VCaP (cell line): ENCODE measurements at regions not wholly inside any gene's neighbourhood (a gene's known extent, or its start where the extent isn't known, plus 50 kb on each side); places are given as distances from the start of the nearest gene placed in this dataset.

Experiments
- H3K27ac ChIP-seq: fragments of 450-650 bp; 2 replicates; pipeline ENCODE4 v1.5.1; 2017
- TF ChIP-seq, protein P1 (sequence below): fragments of 450-650 bp; conservative IDR thresholded peaks from 2 replicates; pipeline ENCODE4 v1.5.1; 2017; ENCODE audit warnings: mild to moderate bottlenecking, moderate library complexity

DNA sequence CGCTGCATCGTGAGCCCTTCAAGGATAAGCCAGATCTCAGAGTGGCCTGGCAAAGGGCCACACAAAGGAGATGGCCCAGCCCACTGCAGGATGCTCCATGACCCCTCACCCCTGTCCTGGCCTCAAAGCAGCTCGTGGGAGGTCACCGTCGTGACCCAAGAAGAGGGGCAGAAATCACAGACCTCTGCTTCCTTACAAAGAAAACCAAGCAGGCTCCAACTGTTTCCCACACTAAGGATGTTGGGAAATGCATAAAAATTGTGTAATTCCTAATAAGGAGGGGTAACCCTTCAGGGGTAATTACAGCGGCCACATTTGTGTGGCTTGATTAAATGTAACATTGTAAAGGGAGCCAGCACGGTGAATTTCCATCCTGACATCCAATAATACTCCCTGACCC lies 102.3 kb downstream of the BOD1L2 start:
- H3K27ac ChIP-seq = no peak overlapping the region
- TF ChIP-seq, protein P1, sequence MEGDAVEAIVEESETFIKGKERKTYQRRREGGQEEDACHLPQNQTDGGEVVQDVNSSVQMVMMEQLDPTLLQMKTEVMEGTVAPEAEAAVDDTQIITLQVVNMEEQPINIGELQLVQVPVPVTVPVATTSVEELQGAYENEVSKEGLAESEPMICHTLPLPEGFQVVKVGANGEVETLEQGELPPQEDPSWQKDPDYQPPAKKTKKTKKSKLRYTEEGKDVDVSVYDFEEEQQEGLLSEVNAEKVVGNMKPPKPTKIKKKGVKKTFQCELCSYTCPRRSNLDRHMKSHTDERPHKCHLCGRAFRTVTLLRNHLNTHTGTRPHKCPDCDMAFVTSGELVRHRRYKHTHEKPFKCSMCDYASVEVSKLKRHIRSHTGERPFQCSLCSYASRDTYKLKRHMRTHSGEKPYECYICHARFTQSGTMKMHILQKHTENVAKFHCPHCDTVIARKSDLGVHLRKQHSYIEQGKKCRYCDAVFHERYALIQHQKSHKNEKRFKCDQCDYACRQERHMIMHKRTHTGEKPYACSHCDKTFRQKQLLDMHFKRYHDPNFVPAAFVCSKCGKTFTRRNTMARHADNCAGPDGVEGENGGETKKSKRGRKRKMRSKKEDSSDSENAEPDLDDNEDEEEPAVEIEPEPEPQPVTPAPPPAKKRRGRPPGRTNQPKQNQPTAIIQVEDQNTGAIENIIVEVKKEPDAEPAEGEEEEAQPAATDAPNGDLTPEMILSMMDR = no peak

DNA sequence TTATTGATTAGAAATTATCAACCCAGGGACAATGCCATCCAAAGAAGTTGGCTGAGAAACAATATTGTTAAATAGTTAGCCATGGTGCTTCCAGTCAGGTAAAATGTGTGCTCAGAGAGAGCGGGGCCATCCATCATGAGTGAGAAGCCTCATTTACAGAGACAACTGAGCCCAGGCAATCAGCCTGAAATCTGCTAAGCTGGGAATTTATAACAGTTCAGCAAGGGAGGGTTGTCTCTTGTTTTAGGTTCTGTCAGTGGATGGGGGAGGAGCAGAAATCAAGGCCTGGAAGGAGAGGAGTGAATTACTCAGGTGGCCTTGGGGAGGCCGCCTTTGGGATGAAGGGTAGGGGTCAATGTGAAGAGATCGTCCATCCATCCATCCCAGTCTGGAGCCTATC lies 102.5 kb upstream of the ST8SIA3 start:
- TF ChIP-seq, protein P1 = no peak
- no peak overlapping the region for H3K27ac ChIP-seq

DNA sequence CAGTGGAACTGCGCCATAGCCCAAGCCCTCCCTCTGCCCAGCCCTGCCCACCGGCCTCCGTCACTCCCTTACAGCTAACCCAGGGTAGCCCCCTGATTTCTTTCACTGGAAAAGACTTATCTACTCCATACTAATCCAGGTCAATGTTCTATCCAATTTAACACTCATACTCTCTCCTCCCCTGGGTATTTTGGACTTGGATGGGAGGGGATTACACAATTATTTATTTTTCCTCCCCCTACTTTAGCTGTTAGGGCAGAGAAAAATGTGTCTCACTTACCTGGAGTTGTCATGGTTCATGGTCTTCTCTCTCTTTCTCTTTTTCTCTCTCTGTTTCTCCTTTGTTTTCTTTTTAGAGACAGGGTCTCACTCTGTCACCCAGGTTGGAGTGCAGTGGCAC lies 100.6 kb upstream of the ST8SIA3 start:
- H3K27ac ChIP-seq = no peak overlapping the region
- TF ChIP-seq, protein P1 = no peak

DNA sequence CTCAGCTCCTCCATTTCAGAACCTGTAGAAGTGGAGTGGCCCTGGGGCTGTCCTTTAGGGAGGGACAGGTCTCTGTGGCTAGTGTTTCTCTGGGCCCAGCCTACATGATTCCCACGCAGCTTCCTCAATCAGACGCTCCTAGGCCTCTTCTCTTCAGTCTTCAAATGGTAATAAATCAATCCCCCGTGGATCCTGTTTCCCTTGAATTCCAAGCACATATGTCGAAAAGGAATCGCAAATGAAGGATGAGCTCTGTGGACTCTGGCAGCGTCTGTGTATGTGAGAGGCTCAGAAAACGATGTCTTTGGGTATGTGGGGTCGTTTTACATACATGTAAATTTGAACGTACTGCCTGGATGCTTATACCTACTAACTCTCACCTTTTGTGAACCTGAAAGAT lies 98.5 kb upstream of the ST8SIA3 start:
- no peak overlapping the region for H3K27ac ChIP-seq
- TF ChIP-seq, protein P1 = no peak

DNA sequence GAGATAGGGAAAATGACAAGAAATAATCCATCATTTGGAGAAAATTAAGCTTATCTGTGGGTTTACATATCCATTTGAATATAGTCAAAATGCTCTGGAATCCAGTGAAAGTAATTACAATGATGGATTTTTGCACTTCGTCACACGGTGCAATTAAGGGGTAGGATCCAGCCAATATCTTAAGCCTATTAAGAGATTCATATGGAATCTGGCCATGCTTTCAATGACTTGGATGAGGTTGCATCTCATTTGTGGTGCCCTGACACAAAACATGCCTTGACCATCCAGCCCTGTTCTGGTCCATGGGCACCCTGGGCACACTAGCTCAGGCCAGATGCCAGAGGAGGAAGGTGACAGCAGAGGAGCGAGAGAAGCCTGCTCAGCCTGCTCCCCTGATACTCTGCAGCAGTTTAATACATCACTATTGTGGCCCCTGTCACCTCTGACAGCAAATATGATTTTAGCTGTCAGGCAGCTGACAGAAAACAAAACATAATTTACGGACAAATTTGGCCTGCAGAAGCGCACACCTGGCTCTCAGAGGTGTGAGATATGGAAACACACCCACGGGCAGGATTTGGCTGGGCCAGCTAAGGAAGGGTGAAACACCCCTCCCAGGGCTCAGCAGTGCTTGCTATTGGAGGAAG lies 94.1 kb upstream of the ST8SIA3 start:
- H3K27ac ChIP-seq = no peak overlapping the region
- TF ChIP-seq, protein P1 = no peak

DNA sequence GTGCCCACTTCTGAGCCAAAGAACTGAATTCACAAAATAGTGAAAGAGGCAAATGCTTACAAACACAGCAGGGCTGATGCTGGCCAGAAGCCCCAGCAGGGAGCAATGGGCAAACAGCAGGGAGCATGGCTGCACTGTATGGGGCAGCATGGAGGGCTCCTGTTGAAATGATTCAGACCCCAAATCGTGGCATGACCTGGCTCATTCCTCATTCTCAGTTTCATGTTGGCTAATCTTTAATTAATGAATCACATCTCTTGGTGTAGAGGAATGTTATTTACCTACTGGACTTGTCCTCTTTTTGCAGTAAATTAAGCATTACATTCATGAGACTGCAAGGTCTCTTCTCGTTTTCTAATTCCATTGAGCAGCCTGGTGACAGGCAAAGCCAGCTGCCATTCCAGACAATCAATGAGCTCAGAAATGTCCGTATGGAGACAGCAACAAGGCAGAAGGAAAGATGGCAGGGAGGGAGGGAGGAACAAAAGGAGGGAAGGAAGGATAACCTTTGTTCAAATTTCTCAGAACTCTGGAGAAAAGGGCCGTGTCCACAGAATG lies 84.9 kb upstream of the ST8SIA3 start:
- TF ChIP-seq, protein P1 = no peak
- H3K27ac ChIP-seq = no peak overlapping the region

DNA sequence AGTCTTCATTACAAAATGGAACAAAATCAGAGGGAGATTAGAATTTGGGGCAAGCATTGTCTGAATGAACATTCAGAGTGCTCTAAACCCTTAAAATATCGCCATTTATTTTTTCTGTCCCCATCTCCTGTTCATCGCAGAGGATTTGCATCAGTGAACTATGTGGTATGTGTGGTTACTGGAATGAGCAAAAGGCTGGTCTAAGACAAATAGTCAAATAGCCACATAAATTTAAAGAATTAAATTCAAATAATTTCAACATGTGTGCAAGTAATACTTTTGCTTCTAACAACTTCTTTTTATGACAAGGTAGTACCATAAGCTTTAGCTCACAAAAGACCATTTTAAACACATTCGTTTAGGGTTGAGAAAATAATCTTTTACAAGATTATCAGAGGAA lies 82.6 kb upstream of the ST8SIA3 start:
- TF ChIP-seq, protein P1 = no peak
- peak overlapping the region; percentile 10 for H3K27ac ChIP-seq
